ENCODE measurements at regions not wholly inside any gene's neighbourhood (a gene's known extent, or its start where the extent isn't known, plus 50 kb on each side); places are given as distances from the start of the nearest gene placed in this dataset.

GRCh38 chr2:67965246-67965645 is 97.6 kb downstream of the C1D start:
- TF ChIP-seq CTCF (IDR thresholded peaks at IDR 0.05; ENCODE audit: poor library complexity, severe bottlenecking) (no peak), POLR2AphosphoS5 (IDR thresholded peaks at IDR 0.05) (no peak), MXI1 (conservative IDR thresholded peaks at IDR 0.05; ENCODE audit: poor library complexity, severe bottlenecking) (no peak), SMC3 (conservative IDR thresholded peaks at IDR 0.05; ENCODE audit: poor library complexity) (no peak), EZH2 (IDR thresholded peaks at IDR 0.05; ENCODE audit: borderline replicate concordance, insufficient read depth, low read length, poor library complexity, severe bottlenecking) (no peak), REST (IDR thresholded peaks at IDR 0.05; ENCODE audit: borderline replicate concordance) (no peak), TAF1 (IDR thresholded peaks at IDR 0.05; ENCODE audit: low read depth) (no peak), EP300 (conservative IDR thresholded peaks at IDR 0.05; ENCODE audit: poor library complexity, severe bottlenecking) (no peak), RAD21 (conservative IDR thresholded peaks at IDR 0.05) (no peak)

Measured in neural cell (in vitro differentiated cells).